Right ventricle myocardium superior (tissue), 1 donor: ENCODE measurements at regions not wholly inside any gene's neighbourhood (a gene's known extent, or its start where the extent isn't known, plus 50 kb on each side); places are given as distances from the start of the nearest gene placed in this dataset.
A peak's percentile ranks its signal among the peaks of the same experiment; 100 is the strongest.
"Not testable (repeated sequence)": the region's sequence is repeated elsewhere in the genome, so short reads cannot be mapped to it uniquely, and the experiment has no call there.

Source experiments
- ATAC-seq: fragments of 200-7000 bp; cut with Tn5 transposase; one replicate; pipeline ENCODE4 v1.9.1; 2020; ENCODE audit warnings: mild to moderate bottlenecking; ENCODE audit not compliant: poor library complexity
- DNase-seq: peaks from one replicate; pipeline ENCODE4 v3.0.0-alpha.2; 2020
- intact Hi-C: fragments of 100-400 bp; cut with DNase I; formaldehyde crosslinking; loops from one replicate; pipeline ENCODE4 v1.11.2; 2022
- donor health status: DM: no; HTN: yes; CAD: no; lungs with severe emphysema.

DNA sequence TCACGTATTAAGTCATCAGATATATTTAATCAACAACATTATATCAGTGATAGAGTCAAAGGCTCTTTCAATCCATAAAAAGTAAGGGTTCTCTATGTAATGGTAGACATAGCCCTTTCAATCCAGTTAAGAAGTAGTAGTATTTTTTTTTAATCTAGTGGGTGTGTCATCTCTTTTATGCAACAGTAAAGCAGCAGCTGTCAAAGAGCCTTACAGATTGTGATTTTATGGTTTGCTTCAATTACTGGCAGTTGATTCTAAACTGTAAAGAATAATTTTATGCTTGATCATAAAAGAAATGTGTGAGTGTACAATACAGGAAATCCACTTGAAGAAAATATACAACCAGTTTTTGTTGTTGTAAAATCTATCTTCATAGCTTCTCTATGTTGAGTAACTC lies 902.6 kb upstream of the MBL2 start:
- intact Hi-C loops: no loop called here
- DNase-seq: no peak
- no peak for ATAC-seq

DNA sequence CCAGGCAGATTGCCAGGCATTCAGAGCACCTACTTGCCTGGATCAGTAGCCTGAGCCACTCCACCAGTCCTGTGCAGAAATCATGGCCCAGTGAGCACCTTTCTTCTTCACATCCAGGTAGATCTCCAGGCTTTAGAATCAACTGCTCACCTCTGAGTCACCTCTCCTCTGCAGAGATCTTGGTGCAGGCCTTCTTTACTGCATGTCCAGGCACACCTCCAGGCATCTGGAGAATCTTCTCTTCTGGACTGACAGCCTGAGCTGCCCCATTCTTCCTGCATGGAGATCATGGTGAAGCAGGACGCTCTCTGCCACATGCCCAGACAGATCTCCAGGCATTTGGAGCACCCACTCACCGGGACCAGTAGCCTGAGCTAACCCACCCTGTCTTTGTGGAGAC lies 894.5 kb upstream of the MBL2 start:
- ATAC-seq (no peak), DNase-seq (no peak)
- intact Hi-C loops: no loop called here

DNA sequence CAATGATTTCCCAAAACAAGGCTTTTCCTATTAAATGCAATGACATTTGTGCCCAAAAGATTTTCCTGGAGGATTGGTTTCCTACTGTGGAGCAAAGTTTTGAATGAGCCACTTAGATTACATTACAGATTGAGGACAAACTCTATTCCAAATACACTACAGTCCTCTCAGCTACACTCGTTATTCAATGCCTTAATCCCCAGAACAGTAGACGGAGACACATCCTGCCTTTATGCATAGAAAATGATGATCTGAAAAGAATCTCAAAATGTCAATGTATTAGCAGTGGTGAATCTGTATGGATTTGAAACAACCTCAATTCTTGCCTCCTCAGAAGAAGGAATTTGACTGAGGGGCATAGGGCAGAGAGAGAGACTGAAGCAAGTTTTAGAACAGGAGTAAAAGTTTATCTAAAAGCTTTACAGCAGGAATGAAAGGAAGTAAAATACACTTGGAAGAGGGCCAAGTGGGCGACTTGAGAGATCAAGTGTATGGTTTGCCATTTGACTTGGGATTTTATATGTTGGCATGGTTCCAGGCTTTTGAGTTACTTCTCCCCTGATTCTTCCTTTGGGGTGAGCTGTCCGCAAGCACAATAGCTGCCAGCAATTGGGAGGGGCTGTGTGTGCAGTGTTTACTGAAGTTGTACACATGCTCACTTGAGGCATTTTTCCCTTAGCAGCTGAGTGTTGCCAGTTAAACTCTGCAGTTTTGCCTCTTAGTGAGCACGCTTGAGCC lies 891.9 kb upstream of the MBL2 start:
- ATAC-seq (no peak), DNase-seq (no peak)
- intact Hi-C loops: no loop called here

DNA sequence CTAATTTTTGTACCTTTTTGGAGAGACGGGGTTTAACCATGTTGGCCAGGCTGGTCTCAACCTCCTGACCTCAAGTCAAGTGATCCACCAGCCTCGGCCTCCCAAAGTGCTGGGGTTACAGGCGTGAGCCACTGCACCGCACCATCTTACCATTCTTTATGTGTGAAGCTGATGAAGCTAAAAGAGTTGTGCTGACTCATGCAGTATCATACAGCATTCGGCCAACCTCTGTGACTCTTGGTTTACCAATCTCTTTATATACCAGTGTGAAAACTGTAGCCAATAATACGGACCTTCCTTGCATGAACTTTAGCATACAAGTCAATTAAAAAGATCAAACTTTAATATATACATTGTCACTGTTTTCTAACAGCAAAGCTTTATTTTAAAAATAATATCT lies 878.2 kb upstream of the MBL2 start:
- intact Hi-C loops: no loop called here
- DNase-seq (no peak), ATAC-seq (no peak)

DNA sequence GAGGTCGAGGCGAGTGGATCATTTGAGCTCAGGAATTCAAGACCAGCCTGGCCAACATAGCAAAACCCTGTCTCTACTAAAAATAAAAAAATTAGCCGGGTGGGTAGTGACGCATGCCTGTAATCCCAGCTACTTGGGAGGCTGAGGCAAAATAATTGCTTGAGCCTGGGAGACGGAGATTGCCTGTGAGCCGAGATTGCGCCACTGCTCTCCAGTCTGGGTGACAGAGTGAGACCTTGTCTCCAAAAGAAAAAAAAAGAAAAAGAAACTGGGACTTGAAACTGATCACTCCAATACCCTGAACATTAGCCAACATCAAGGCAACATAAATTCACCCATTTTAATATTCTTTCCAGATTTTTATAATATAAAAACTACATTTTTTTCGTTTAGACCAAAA lies 874.6 kb upstream of the MBL2 start:
- DNase-seq, intact Hi-C loops, ATAC-seq: not testable (repeated sequence)

DNA sequence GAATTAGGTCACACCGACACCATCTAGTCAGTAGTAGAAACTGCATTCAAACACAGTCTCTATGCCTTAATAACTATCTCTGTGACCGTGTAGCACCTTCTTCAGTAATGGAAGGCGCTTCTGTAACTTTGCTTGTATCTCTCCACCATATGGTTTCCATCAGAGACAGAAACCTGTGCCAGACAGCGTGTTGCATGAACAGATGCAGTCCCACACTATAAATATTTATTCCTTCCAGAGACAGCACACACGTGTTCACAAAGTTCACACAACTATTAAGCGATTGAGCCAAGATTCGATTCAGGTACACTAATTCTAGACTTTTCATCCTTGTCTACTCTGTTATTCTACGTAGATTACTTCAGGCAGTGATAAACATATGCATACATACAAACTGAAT lies 873.9 kb upstream of the MBL2 start:
- intact Hi-C loops: no loop called here
- no peak for ATAC-seq
- no peak for DNase-seq

DNA sequence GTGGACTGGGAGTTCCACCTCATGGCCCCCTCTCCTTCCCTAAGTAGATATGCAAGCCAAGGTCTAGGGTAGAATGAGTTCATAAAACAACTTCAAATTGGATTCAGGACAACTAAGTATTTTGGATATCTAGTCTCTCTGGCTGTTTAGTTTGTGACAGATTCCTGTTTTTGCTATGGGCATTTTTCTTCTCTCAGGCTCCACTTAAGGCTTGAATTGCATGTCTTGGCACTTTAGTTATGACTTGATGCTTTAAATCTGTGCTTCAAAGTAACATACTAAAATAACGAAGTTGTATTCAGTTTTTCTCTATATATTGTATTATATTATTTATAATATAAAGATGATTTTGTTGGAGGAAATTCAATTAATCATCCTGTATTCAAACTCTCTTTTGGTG lies 873.4 kb upstream of the MBL2 start:
- no peak for ATAC-seq
- DNase-seq: no peak
- intact Hi-C loops: no loop called here

DNA sequence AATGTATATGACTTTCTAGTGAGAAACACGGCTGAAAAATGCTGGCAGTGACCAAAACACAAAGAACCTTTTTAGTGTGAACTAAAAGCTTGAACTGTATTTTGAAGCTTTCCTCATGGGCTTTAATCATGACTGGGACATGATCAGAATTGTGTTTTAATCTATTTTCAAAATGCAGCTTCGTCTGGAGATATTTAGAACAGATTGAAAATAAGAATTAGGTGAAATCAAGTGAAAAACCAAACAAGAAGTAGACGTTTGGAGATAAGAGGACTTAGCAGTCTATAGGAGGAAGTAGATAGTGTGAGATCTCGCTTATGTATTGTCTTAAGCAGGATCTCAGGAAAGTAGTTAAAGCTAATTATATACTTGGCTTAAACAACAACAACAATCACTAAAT lies 865.4 kb upstream of the MBL2 start:
- ATAC-seq (no peak), DNase-seq (no peak)
- intact Hi-C loops: no loop called here

DNA sequence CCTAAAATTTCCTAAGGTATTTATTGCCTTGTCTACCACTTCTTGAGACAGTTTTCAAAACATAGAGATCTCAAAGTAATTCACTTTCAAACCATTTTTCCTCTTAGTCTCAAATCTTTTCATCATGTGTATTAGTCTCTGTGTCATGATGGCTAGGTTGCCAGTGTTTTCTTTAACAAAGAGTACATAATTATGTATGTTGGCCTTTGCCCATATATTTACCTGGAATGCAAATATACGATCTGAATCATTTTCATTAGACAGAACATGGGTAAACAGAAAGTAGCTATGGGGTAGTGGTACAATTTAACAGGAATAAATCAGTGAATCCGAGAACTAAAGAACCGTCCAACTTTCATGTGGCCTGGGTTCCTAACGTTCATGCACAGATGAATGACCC lies 852.1 kb upstream of the MBL2 start:
- ATAC-seq (no peak), DNase-seq (no peak)
- intact Hi-C loops: no loop called here

DNA sequence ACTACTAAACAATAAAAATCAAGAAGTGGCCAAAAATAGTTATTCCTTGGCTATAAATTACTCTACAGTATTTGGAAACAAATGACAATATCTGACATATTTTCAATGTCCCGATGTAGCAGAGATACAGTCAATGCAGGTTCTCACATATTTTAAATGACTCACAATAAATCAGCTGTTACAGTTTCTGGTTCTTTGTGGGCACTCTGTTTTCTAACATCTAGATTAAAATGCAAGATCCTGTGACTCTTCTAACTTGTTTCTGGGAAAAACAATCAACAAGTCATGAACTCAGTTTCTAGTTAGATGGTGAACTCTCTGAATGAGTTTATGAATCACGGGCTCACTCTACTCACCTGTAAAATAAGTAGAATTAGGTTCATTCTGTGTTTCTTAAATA lies 849.6 kb upstream of the MBL2 start:
- ATAC-seq: no peak
- DNase-seq: no peak
- intact Hi-C loops: no loop called here

DNA sequence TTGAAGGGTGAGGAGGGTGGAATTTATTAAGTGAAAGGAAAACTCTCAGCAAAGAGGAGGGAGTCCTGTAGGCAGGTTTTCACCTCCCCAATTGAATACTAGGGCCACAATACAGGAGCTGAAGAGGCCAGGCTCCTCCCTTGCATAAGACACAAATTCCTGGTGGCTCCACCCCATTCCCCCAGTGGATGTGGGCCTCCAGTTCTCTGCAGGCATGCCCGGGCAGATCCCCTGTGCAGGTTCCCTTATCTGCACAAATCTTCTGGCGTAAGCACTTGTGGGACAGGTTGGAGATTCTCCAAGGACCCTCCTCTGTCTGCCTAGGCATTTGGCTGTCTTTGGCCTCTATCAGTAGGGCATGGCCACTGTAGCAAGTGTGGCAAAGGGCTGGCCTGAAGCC lies 847.1 kb upstream of the MBL2 start:
- intact Hi-C loops: no loop called here
- DNase-seq: no peak
- no peak for ATAC-seq

DNA sequence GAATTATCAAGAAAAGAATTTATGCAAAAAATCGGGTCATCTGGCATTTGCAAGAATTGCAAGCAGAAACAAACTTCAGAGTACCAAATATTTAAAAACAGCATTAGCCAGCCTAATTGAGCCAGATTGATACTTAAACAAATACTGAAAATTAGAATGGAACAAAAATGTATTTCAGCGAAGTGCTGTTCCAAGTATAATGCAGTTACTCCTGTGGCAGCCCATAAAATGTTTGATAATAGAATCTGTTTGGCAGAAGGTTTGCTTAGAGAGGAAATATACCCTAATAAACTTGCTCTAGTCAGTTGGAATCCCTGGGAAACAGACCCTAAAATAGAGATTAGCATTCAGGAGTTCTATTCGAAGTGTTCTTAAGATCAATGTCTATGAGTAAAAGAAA lies 835.1 kb upstream of the MBL2 start:
- no peak for ATAC-seq
- no peak for DNase-seq
- intact Hi-C loops: no loop called here

DNA sequence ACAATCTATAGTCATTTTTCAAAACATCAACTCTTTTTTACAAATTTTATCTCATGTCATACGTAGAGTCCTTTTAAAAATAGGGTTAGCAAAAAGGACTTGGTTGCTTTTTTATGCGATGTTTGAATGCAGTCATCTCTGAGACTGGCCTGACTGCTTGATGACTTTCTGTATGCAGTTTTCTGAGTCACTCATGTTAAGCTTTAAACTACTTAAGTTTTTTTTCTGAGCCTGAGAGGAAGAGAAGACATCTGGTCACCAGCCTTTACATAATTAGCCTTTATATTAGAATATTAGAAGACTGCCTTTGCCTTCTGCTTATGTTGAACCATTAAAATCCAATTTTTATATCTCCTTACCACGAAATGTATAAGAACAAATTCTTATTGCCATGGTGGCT lies 834.4 kb upstream of the MBL2 start:
- no peak for ATAC-seq
- no peak for DNase-seq
- intact Hi-C loops: no loop called here

DNA sequence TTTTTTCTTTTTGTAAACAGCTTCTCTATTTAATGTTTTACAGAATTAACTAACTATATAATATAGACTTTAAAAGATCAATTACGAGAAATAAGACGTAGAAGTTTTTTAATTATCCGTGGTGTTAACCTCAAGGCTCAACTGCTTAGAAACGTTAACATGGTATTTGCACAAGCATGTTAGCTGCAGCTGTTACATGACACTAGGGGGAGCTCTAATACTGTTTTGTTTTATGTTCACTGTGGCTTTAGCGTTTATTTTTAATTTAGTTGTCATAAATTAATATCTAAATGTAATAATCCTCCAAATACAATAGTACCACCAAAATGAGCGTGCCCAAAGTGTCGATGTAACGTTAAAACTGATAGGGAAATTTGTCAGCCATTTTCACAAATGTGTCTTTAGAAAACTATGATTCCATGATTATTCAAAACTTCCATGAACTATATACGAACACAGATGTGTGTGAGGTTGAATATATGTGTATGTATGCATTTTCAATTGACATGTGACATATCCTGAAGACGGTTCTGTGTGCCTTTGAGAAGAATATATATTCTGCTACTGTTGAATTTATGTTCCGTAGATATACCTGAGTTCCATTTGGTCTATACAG lies 828.8 kb upstream of the MBL2 start:
- ATAC-seq: peak; percentile 56
- intact Hi-C loops: no loop called here
- no peak for DNase-seq

DNA sequence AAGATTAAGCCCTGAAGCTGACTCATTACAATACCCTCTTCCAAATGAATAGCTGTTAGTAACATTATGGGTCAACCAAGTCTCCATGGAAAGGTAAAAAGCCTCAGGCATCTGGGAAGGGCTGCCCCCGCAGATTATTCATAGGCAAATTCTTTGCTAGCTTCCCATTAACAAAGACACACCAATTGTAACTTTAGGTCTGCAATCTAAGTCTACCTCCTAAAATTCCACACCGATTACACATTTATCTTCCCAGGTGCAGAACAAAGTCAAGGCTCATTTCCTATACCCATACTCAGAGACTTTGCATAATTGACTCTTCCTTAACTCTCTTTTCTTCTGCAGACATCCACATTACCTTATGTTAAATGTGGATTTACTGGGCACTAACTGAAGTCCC lies 826.3 kb upstream of the MBL2 start:
- intact Hi-C loops: no loop called here
- no peak for DNase-seq
- no peak for ATAC-seq

DNA sequence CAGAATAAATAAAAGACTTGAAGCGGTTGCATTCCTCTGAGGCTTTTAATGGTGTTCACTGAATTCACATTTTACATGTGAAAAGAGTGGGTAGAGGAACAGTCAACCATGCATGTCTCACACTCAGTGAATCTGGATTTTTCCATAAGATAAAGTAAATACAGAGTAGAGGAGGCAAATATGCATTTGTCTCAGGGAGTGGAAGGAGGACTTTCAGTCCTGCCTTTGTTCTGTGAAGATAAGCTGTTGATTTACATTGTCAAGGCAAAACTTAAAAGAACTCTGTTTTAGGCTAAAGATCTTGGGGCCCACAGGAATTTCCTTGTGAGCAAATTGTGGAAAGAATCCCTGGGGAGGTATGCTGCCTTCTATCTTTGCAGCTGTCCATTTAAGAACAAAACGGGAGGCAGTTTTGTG lies 825.3 kb upstream of the MBL2 start:
- intact Hi-C loops: no loop called here
- ATAC-seq (no peak), DNase-seq (no peak)

DNA sequence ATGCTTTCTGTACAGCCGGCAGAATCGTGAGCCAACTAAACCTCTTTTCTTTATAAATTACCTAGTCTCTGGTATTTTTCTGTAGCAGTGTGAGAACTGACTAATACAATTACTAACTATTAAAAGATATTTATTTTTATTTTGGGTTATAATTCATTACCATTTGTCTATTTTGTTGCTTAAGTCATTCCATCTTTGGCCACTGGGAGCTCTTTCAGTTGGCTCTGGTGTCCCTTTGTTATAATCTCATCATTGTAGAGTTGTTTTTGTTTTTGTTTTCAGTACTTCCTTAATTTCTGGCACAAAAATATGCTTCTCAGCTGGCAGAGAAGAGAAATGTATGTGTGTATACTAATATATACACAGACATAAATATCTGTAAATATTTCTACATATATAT lies 807.9 kb upstream of the MBL2 start:
- ATAC-seq (no peak), DNase-seq (no peak)
- intact Hi-C loops: no loop called here

DNA sequence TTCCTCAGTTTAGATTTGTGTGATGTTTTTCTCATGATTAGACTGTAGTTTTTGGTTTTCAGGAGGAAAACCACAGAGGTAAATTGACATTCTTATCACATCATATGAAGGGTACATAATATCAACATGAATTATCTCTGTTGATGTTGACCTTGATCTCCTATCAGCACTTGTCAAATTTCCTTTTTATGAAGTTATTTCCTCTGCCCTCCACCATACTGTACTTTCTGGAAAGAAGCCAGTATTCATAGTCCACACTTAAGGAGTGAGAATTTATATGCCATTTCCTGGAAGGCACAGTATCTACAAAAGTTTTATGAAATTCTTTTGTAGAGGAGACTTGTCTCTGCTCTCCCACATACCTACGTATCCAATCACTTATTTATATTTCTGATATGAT lies 807.2 kb upstream of the MBL2 start:
- no peak for ATAC-seq
- no peak for DNase-seq
- intact Hi-C loops: no loop called here

DNA sequence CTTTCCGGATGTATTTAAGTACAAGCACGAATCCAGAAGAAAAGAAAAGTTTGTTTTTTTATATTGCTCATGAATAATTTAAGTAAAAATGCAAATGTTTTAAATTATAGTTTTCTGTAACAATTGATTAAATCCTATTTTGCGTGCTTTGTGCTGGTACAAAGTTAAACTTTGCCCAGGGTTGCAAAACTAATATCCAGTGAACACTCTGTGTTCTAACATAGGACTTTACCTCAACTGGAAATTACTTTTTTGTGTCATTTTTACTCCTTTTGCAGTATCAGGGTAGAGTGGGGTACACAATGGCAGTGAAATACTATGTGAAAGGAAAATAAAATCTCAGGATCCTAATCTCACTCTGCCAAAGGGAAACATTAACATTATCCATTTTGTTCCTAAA lies 801.4 kb upstream of the MBL2 start:
- ATAC-seq (no peak), DNase-seq (no peak)
- intact Hi-C loops: no loop called here

DNA sequence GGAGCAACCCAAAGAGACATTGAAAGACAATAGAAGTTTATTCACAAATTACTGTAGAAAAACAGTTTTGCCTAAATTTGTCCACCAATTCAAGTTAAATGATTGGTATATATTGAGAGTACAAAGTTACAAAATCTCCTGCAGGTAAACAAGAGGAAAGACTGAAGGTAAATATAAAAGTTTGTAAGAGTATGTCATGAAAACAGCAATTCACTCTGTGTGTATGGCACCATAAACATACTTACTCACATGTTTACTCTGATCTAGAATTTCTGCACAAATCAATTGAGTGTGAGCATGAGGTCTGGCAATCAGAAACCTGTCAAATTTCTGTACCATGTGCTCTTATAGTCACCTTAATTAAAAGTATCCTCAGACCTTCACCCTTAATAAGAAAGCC lies 800.9 kb upstream of the MBL2 start:
- ATAC-seq (no peak), DNase-seq (no peak)
- intact Hi-C loops: no loop called here

DNA sequence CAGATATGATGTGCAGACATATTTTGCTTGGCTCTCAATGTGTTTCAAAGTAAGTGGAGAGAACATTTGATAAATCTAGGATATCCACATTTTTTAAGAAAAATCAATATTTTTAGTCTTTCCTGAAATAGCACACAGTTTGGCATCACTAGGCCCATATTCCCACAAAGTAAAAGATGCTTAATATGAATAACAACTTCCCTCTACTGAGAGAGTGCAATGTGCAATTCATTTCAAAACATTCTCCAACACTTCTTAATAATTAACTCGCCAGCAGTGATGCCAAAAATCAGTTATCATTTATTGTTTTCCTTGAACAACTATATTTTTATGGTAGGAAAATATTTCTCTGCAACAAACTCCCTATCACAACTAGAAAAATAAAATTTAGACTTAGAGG lies 800.2 kb upstream of the MBL2 start:
- ATAC-seq (no peak), DNase-seq (no peak)
- intact Hi-C loops: no loop called here
